Omental fat pad (tissue), 3 donors: ENCODE measurements at regions not wholly inside any gene's neighbourhood (a gene's known extent, or its start where the extent isn't known, plus 50 kb on each side); places are given as distances from the start of the nearest gene placed in this dataset.

ENCODE experiments used
- ATAC-seq: fragments of 150-250 bp; one replicate; pipeline ENCODE4 v1.9.1; 2016; ENCODE audit warnings: mild to moderate bottlenecking, moderate library complexity; ENCODE audit not compliant: low FRiP score
- DNase-seq: peaks from one replicate; pipeline ENCODE4 v3.0.0-alpha.2; 2019; ENCODE audit warnings: low spot score
- TF ChIP-seq, protein P1 (sequence below), 3 donors: fragments of 450-650 bp; IDR thresholded peaks; one replicate each; pipeline ENCODE4 v1.5.1; 2016 to 2017; ENCODE audit warnings: antibody characterized with exemption in 3 of 3, mild to moderate bottlenecking in 3 of 3, moderate library complexity in 2 of 3

GRCh38 chr9:126113756-126114408 lies 212.7 kb upstream of the MVB12B start:
- DNase-seq (no peak), ATAC-seq (no peak)
- TF ChIP-seq, protein P1, sequence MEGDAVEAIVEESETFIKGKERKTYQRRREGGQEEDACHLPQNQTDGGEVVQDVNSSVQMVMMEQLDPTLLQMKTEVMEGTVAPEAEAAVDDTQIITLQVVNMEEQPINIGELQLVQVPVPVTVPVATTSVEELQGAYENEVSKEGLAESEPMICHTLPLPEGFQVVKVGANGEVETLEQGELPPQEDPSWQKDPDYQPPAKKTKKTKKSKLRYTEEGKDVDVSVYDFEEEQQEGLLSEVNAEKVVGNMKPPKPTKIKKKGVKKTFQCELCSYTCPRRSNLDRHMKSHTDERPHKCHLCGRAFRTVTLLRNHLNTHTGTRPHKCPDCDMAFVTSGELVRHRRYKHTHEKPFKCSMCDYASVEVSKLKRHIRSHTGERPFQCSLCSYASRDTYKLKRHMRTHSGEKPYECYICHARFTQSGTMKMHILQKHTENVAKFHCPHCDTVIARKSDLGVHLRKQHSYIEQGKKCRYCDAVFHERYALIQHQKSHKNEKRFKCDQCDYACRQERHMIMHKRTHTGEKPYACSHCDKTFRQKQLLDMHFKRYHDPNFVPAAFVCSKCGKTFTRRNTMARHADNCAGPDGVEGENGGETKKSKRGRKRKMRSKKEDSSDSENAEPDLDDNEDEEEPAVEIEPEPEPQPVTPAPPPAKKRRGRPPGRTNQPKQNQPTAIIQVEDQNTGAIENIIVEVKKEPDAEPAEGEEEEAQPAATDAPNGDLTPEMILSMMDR (IDR thresholded peaks at IDR 0.05): no peak

GRCh38 chr9:126114409-126114760 lies 212.2 kb upstream of the MVB12B start:
- DNase-seq: no peak

GRCh38 chr9:126114850-126115460 lies 211.7 kb upstream of the MVB12B start:
- DNase-seq: no peak
- no peak for ATAC-seq
- TF ChIP-seq, protein P1 (IDR thresholded peaks at IDR 0.05): no peak

More at GRCh38 chr9:126114409-126114760, 212.2 kb upstream of the MVB12B start:
- TF ChIP-seq, protein P1 (IDR thresholded peaks at IDR 0.05): no peak
- no peak for ATAC-seq

- no peak for DNase-seq
- no peak for ATAC-seq
Measured at GRCh38 chr9:126116351-126117157, 210.1 kb upstream of the MVB12B start.

GRCh38 chr9:126117158-126117425 lies 209.5 kb upstream of the MVB12B start:
- TF ChIP-seq, protein P1 (IDR thresholded peaks at IDR 0.05): no peak
- DNase-seq (no peak), ATAC-seq (no peak)

More at GRCh38 chr9:126116351-126117157, 210.1 kb upstream of the MVB12B start:
- TF ChIP-seq, protein P1 (IDR thresholded peaks at IDR 0.05): no peak

DNA sequence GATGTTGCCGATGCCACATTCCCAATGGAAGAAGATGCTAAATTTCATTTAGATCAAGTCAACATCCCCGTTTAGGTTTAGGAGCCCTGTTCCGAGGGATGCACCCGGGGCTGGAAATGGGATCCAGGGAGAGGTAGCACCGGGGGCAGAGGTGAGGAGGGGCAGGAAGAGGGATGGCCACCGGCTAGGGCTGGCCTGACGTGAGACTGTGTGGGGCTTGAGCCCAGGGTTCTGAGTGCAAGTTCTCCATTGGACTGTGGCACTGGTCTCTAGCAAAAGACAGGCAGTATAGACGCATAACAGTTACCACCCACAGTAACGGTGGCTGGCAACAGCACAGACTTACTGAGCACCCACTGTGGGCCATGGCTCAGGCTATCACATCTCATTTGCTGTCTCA lies 209.0 kb upstream of the MVB12B start:
- DNase-seq (no peak), ATAC-seq (no peak)
- TF ChIP-seq, protein P1 (IDR thresholded peaks at IDR 0.05): no peak
